ENCODE measurements at regions not wholly inside any gene's neighbourhood (a gene's known extent, or its start where the extent isn't known, plus 50 kb on each side); places are given as distances from the start of the nearest gene placed in this dataset.
A peak's percentile ranks its signal among the peaks of the same experiment; 100 is the strongest.

DNA sequence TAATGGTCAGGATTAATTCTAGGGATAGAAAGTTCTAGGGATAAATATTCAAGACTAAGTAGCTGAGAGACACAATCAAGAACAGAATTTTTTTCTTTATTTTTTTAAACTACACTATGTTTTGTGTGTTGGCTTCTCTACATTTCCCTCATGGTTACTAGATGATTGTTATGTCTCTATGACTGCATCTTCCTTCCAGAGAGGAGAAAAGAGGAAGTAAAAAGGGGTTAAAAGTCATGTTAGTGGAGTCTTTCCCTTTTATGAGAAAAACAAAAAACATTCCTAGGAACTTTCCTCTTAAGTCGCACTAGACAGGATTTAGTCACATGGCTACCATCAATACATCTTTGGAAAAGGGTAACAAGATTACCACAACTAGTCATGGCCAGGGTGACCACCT, 375.0 kb downstream of the KCNJ2 start:
- no peak overlapping the region for H3K4me3 ChIP-seq (ENCODE audit: low read depth in 1 of 2, low read length in 1 of 2)
- H3K27me3 ChIP-seq: no peaks in the 10 kb centered on the region
- no peaks in the 10 kb centered on the region for H3K9me3 ChIP-seq
- H3K4me1 ChIP-seq (ENCODE audit: control insufficient read depth in 1 of 2, insufficient read depth in 1 of 2, low read depth in 1 of 2, low read length in 1 of 2): no peaks in the 10 kb centered on the region
- no peak for TF ChIP-seq CTCF (IDR thresholded peaks at IDR 0.05)
- no peaks in the 10 kb centered on the region for H3K36me3 ChIP-seq
- H3K27ac ChIP-seq: no peak overlapping the region

DNA sequence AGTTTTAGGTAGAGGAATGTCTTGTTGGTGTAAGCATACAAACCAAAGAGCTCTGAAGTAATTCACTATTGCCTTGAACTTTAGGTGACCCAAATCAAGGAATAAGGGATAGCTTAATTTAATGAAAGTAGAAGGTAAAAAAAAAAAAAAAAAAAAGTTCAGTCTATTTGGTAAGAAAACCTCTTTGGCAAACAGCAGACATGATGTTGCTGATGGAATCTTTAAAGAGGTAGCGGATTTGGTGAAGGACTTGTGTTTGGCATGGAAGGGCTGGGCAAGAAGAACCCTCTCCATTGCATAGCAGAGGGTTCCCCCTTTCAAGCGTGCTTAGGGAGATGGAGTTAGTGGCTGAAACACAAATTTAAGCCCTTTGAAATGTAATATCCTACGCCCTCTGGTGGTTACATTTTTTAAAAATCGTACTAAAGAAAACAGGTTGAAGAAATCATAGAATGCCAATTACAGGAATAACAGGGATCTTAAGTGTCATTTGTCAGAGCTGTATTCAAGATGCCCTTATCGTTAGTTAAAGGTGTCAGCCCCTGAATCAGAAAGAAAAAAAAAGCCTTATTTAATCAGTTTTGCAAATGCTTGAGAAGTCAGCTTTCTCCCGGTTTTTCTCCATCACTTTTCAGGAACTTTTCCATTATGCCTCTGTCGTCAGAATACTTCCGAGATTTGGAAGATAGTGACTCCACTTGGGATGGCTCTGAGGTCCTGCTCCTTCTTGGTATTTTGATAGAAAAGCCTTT, 383.1 kb downstream of the KCNJ2 start:
- no peaks in the 10 kb centered on the region for H3K27me3 ChIP-seq
- no peak overlapping the region for H3K27ac ChIP-seq
- no peaks in the 10 kb centered on the region for H3K4me1 ChIP-seq (ENCODE audit: control insufficient read depth in 1 of 2, insufficient read depth in 1 of 2, low read depth in 1 of 2, low read length in 1 of 2)
- H3K36me3 ChIP-seq: no peaks in the 10 kb centered on the region
- no peaks in the 10 kb centered on the region for H3K9me3 ChIP-seq
- no peak overlapping the region for H3K4me3 ChIP-seq (ENCODE audit: low read depth in 1 of 2, low read length in 1 of 2)
- peak; percentile 30 for TF ChIP-seq CTCF (IDR thresholded peaks at IDR 0.05)

DNA sequence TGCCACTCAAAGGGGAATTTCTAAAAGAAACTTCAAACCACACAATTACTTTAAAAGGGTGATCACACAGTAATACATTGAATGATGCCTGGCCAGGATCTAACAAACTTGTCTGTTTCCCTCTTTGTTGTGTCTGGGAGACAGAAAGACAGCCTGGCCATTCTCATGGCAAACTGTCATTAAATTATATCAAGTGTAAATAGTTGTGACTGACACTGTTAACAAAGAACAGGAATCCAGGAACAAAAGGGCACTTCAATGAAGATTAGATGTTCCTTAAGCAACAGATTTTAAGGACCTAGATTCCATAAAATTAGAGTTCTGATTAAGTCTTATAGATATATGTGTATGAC, 383.6 kb downstream of the KCNJ2 start:
- Histone ChIP-seq H3K27ac (no peak overlapping the region), H3K4me3 (ENCODE audit: low read depth in 1 of 2, low read length in 1 of 2) (no peak overlapping the region), H3K27me3 (no peaks in the 10 kb centered on the region), H3K36me3 (no peaks in the 10 kb centered on the region), H3K9me3 (no peaks in the 10 kb centered on the region), H3K4me1 (ENCODE audit: control insufficient read depth in 1 of 2, insufficient read depth in 1 of 2, low read depth in 1 of 2, low read length in 1 of 2) (no peaks in the 10 kb centered on the region)
- no peak for TF ChIP-seq CTCF (IDR thresholded peaks at IDR 0.05)

GRCh38 chr17:70555723-70556122, 386.4 kb downstream of the KCNJ2 start:
- TF ChIP-seq CTCF (IDR thresholded peaks at IDR 0.05): no peak
- H3K36me3 ChIP-seq: no peaks in the 10 kb centered on the region
- no peak overlapping the region for H3K27ac ChIP-seq
- H3K4me3 ChIP-seq (ENCODE audit: low read depth in 1 of 2, low read length in 1 of 2): no peak overlapping the region
- no peaks in the 10 kb centered on the region for H3K9me3 ChIP-seq
- H3K4me1 ChIP-seq (ENCODE audit: control insufficient read depth in 1 of 2, insufficient read depth in 1 of 2, low read depth in 1 of 2, low read length in 1 of 2): no peaks in the 10 kb centered on the region
- H3K27me3 ChIP-seq: no peaks in the 10 kb centered on the region

GRCh38 chr17:70558821-70559220, 389.5 kb downstream of the KCNJ2 start:
- TF ChIP-seq CTCF (IDR thresholded peaks at IDR 0.05): no peak
- Histone ChIP-seq H3K4me1 (ENCODE audit: control insufficient read depth in 1 of 2, insufficient read depth in 1 of 2, low read depth in 1 of 2, low read length in 1 of 2) (no peaks in the 10 kb centered on the region), H3K9me3 (no peaks in the 10 kb centered on the region), H3K4me3 (ENCODE audit: low read depth in 1 of 2, low read length in 1 of 2) (no peak overlapping the region), H3K27me3 (no peaks in the 10 kb centered on the region), H3K36me3 (no peaks in the 10 kb centered on the region), H3K27ac (no peak overlapping the region)
